ENCODE measurements at regions not wholly inside any gene's neighbourhood (a gene's known extent, or its start where the extent isn't known, plus 50 kb on each side); places are given as distances from the start of the nearest gene placed in this dataset.

DNA sequence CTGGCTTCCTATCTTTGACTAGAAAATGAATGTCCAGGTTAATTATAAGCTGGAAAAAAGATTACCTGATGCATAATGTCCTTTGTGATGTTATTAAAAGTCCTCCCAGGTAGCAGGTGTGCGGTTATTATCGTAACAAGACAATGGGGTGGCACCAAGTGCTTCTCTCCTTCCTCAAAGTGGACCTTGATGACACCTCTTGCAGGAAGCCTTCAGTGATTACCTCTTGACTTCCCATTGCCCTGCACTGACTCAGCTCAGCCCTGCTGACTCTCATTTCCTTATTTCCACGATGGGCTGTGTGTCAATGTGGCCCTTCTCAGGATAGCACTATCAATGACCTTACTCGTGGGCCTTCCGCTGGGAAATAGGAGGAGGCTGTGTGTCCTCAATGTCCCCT, 477.4 kb upstream of the CCL2 start:
- TF ChIP-seq POLR2A (IDR thresholded peaks at IDR 0.05; ENCODE audit: insufficient read depth in 1 of 2, low read depth in 2 of 2, low read length in 2 of 2) (no peak), CEBPB (IDR thresholded peaks at IDR 0.05; ENCODE audit: borderline replicate concordance, low read depth, low read length) (no peak), ZNF230 (CRISPR knock-in tag; IDR thresholded peaks at IDR 0.05) (no peak), ZFP36 (IDR thresholded peaks at IDR 0.05; ENCODE audit: borderline replicate concordance, low read depth, low read length, partially characterized antibody) (no peak)
- TF ChIP-seq, protein P1, sequence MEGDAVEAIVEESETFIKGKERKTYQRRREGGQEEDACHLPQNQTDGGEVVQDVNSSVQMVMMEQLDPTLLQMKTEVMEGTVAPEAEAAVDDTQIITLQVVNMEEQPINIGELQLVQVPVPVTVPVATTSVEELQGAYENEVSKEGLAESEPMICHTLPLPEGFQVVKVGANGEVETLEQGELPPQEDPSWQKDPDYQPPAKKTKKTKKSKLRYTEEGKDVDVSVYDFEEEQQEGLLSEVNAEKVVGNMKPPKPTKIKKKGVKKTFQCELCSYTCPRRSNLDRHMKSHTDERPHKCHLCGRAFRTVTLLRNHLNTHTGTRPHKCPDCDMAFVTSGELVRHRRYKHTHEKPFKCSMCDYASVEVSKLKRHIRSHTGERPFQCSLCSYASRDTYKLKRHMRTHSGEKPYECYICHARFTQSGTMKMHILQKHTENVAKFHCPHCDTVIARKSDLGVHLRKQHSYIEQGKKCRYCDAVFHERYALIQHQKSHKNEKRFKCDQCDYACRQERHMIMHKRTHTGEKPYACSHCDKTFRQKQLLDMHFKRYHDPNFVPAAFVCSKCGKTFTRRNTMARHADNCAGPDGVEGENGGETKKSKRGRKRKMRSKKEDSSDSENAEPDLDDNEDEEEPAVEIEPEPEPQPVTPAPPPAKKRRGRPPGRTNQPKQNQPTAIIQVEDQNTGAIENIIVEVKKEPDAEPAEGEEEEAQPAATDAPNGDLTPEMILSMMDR (CRISPR knock-in tag; IDR thresholded peaks at IDR 0.05), result no peak

Measured in HepG2 (cell line).